ENCODE measurements at regions not wholly inside any gene's neighbourhood (a gene's known extent, or its start where the extent isn't known, plus 50 kb on each side); places are given as distances from the start of the nearest gene placed in this dataset.
"Not testable (repeated sequence)": the region's sequence is repeated elsewhere in the genome, so short reads cannot be mapped to it uniquely, and the experiment has no call there.

DNA sequence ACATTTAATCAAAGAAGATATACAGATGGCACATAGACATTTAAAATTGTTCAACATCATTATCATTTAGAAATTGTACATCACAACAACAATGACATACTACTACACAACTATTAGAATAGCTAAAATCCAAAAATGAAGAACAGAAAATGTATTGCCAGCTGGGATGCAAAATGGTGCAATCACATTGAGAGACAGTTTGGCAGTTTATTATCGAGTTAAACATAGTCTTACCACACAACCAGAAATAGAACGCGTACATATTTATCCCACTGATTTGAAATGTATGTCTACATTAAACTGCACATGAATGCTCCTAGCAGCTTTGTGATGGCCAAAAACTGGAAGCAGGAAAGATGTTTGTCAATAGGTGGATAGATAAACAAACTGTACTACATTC lies 791.5 kb upstream of the MGAT4C start:
- DNase-seq: no peak

DNA sequence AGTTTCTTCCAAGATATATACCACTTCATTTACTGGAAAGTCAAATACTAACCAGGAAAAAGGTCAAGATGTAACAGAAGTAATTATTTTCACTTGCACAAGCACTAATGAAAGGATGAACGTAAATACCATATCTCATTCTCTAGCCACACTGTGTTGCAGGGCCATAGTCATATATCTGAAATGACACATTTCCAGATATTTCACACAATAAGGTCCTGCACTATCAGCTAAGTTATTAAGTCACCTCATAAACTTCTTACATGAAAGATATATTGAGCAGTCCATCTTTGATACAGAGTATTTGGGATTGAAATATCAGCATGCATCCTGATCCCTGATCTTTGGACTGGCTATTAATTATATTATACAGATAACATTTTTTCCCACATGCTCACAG lies 783.3 kb upstream of the MGAT4C start:
- DNase-seq: no peak

DNA sequence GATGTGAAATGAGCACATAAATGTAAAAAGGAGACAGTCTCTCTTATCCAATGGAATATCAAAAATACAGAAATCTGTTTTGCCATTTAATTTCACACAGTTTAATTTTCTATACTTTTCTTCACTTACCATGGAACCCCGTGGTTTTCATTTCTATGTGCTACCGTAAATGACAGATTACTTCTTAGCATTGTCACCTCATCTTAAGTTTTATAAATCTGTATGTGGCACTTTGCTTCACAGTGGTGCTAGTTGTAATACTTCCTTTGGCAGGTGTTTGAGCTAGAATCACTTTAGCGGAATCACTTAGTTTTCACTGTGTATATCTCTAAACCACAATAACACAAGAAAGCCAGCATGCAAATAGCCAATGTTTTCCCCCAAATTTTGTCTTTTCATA lies 781.9 kb upstream of the MGAT4C start:
- no peak for DNase-seq

DNA sequence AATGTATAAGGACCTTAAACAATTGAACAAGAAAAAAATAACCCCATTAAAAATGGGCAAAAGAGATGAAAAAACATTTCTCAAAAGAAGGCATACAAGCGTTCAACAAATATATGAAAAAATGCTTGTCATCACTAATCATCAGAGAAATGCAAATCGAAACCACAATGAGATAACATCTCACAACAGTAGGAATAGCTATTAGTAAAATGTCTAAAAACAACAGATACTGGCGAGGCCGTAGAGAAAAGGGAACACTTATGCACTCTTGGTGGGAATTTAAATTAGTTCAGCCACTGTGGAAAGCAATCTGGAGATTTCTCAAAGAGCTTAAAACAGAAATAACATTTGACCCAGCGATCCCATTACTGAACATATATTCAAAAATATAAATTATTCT lies 769.8 kb upstream of the MGAT4C start:
- DNase-seq: no peak

DNA sequence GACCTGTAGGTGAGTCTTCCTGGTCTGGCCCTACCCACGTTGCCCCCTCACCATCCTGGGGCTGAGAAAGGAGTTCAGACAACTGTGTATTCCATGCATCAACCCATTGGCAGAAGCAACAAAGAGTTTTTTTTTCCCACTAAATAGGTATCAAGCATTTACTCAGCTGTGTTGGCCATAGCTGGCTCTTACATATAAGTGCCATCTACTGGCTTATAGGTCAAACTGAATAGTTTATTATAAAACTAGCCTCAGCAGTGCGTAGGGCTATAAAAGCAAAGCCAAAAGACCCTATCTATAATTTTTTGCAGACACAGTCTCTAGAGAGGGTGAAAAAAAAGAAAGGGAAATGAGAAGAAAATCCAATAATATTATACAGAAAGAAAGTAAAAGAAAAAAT lies 765.2 kb upstream of the MGAT4C start:
- DNase-seq: no peak

DNA sequence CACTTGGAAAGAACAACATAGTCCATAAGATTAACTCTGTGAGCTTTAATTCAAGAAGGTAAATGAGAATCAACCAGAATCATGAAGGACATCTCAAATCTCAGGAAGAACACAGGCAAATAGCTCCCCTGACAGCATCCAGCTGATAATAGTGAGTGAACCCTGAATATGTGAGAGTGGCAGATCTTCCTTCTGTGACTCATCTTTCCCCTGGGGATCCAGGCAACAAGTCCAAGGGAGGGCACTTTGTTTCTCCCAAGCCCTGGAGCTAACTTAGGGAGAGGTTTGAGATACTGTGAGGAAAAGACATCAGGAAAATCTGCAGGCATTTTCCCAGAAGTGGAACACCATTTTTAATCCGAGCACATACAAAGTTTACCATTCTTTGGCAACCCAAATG lies 763.9 kb upstream of the MGAT4C start:
- DNase-seq: no peak

DNA sequence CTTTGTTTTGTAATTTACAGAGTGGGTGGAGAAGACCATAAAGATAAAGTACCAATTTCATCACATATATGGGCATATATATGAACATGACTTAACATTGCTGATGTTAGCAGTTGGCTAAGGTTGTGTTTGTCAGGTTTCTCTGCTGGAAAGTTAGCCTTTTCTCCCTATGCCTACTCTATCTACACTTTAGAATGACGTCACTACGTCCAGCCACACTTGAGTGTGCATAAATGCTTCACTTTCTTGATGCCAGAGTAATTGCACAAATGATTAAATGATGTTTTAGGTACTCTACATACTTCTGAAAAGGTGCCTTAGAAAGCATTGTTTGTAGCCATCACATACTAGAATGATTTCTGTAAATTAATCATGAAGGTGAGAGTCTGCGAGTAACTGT lies 759.2 kb upstream of the MGAT4C start:
- no peak for DNase-seq

DNA sequence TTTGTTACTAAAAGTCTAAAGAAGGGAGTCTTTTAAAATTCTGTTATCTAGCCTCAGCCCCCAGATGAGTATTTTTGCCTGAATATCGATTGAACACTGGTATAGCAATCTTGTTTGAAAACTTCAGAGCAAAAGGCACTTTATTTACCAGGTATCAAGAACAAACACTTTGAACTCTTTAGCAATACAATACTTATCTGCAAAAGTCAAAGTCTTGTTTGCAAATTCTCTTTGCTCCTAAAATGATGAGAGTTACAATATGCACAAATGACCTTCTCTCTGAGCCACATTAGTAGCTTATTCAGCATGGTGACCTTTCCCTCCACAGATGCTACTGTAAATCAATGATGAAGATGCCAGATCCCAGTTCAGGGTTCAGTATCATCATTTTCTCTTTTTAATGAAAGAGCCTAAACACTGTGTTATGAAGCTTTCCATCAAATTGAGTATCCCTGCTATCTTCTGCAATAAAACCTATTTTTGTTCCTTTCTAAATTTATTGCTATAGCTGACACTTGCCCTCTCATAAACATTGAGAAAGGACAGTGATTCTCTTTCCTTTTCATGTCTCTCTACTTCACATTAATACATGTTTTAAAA lies 752.7 kb upstream of the MGAT4C start:
- DNase-seq: no peak

DNA sequence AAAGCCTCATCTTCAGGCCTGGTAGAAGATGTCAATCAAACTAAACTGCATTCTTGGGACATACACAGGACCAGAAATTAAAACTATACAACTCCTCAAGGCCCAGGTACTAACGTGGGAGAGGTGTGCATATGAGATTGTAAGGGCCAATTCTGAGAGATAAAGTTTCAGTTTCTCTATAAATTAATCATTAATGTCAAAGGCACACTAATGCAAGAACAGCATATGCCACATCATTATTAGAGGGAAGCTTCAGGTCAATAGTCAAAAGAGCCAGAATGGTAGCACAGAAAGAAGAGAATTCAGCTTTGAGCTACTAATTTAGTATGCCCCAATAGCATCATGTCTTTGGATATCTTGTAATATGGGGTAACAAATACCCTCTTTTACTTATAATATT lies 744.9 kb upstream of the MGAT4C start:
- DNase-seq: no peak

DNA sequence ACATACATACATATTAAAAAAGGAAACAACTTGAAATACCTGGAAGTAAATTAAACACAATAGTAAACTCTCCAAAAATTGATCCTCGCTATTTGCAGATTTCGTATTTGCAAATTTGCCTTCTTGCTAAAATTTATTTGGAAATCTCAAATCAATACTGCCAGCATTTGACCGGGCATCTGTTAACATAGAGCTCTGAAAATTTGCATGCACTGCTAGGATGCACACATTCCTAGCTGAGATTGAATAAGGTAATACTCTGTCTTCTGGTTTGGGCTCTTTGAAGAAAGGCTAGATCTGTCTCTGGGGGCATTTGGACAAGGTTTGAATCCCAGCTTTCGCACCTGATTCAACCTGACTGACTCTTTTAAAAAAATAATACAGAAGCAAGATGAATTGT lies 729.1 kb upstream of the MGAT4C start:
- DNase-seq: no peak

DNA sequence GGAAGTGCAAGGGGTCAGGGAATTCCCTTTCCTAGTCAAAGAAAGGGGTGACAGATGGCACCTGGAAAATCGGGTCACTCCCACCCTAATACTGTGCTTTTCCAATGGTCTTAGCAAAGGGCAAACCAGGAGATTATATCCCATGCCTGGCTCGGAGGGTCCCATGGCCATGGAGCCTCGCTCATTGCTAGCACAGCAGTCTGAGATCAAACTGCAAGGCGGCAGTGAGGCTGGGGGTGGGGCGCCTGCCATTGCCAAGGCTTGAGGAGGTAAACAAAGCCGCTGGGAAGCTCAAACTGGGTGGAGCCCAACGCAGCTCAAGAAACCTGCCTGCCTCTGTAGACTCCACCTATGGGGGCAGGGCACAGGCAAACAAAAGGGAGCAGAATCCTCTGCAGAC lies 714.4 kb upstream of the MGAT4C start:
- not testable (repeated sequence) for DNase-seq

DNA sequence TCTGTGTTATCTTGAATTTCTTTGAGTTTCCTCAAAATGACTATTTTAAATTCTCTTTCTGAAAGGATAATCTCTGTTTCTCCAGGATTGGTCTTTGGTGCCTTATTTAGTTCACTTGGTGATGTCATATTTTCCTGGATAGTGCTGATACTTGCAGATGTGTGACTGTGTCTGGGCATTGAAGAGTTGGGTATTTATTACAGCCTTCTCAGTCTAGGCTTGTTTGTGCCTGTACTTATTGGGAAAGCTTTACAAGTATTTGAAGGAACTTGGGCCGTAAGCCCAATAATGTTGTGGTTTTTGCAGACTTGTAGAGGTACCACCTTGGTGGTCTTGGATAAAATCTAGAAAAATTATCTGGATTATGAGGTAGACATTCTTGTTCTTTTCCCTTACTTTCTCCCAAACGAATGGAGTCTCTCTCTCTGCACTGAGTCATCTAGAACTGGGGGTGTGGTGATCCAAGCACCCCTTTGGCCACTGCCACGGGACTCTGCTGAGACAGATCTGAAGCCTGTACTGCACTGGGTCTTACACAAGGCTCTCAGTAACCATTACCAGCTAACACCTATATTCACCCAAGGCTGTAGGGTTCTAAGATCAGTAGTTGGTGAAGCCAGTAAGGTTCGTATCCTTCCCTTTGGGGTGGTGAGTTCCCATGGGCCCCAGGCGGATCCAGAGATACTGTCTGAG lies 703.7 kb upstream of the MGAT4C start:
- DNase-seq: no peak

DNA sequence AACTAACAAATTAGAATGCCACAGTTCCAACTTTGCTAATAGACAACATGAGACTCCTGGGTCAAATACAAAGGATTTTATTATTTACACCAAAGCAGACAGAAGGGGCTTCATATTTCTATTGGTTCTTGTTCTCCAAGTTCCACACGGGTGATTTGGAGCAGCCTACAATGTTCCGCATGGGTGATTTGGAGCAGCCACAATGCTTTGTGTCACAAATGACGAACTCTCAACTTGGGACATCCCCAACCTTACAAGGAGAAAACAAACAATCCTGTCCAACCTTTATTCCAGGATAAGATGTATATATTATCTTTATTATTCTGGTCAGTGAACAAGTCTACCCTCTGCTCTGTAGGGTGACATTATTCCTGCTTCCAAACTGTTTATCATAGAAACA lies 694.3 kb upstream of the MGAT4C start:
- no peak for DNase-seq

DNA sequence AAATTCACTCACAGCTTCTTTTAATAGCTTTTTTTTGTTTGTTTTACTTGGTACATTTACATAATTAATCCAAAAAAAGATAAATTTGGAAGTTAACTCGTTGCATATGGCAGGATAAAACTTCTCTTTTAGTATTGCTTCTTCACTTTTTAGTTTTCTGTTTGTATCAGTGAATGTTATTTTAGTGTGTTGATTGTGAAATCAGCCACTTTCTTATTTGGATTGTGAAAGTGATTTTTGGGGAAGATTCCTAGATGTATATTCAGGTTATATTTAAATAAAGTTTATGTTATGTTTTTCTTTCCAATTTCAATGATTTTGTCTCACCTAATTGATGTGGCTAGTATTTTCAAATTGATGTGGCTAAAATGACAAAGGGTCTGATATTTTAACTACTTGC lies 693.9 kb upstream of the MGAT4C start:
- no peak for DNase-seq

DNA sequence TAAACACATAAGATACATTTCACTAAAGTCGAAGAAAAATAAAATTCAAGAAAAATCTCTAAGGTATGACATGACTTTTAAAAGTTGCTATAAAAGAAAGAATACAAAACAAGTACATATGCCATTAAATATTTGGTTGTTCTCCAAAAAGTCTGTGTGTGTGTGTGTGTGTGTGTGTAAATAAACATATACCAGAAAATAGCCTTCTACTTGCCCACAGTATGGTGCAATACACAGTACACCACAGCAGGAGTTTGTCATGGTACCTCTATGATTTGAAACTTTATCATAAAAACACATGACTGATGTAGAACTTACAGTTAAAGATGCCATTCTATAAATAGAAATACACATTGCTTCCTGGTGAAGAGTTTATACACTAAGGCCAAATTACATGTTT lies 692.7 kb upstream of the MGAT4C start:
- DNase-seq: no peak

DNA sequence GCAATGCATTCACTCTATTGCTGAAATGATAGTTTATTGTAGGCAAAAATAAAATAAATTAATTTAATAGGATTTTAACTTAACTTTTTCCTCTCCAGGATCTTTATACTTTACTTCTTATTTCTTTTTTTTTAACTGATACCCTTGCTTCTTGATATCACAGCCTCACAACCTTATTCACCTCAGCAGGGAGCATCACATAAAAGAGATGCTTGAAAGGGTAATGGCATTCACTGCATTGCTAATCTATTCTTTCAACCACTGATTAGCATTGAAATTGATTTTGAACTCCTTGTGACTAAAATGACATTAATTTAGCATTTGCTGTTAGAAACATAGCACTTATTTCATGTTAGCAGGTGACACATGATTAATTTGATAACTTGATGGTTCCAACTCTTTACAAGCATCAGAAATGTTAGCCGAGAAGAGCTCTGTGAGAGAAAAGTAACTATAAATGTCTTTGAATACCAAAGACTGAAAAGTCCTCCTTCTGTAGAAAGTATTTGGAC lies 689.5 kb upstream of the MGAT4C start:
- no peak for DNase-seq

DNA sequence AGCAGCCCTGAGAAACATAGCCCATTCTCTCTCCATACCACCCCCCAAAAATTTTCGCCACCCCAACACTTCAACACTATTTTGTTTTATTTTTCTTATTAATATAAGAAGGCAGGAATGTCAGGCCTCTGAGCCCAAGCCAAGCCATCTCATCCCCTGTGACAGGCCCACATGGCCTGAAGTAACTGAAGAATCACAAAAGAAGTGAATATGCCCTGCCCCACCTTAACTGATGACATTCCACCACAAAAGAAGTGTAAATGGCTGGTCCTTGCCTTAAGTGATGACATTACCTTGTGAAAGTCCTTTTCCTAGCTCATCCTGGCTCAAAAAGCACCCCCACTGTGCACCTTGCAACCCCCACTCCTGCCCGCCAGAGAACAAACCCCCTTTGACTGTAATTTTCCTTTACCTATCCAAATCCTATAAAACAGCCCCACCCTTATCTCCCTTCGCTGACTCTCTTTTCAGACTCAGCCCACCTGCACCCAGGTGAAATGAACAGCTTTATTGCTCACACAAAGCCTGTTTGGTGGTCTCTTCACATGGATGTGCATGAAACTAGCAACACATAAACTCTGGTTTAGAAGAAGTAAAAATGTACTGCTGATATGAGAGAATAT lies 688.1 kb upstream of the MGAT4C start:
- DNase-seq: not testable (repeated sequence)

DNA sequence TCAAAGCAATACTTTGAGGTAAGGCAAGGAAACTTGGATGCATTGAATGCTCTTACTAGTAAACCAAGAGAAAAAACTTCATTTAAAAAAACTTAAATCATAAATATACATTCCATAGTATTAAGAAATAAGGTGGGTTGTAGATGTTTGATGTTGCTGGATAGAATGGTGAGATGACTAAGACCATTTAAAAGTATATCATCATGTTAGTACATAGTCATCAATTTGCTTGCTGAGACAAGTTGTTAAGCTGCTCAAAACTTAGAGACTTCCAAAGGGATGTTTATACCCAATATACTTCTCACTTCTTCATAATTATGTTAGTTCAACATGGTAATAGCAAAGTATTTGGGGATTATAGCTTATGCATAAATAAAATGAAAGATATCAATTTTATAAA lies 675.5 kb upstream of the MGAT4C start:
- DNase-seq: no peak

DNA sequence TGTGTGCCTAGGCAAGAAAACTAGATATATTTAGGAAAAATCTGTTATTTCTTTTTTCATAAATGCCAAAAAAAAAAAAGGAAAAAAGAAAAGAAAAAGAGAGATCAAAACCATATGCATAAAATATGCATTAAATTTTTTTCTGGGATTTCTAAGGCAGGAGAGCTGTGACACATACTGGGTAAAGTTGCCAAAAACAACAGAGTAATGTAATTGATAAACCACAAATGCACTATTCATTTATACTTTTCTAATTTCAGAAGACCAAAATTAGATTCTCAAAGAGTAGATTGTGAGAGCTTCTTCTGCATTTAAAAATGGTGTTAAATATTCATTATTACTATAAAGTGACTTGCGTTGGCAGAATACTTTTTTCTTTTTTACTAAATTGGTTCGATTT lies 673.8 kb upstream of the MGAT4C start:
- no peak for DNase-seq

DNA sequence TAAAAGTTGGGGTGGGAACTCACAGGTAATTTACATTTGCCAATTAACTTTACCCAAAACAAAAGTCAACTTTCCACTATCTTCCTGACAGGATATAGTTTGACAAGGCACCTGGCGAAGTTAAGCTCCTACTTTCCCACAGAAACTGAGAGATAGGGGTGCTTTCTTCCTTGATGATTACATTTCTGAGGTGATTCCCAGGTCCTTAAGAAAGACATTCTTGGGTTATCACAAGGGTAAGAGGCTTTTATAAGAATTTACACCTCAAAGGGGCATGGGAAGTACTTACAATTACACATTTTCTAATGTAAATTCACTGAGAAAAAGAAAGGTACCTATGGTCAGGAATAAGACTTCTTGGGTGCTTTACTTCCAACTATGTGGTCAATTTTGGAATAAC lies 660.9 kb upstream of the MGAT4C start:
- no peak for DNase-seq

DNA sequence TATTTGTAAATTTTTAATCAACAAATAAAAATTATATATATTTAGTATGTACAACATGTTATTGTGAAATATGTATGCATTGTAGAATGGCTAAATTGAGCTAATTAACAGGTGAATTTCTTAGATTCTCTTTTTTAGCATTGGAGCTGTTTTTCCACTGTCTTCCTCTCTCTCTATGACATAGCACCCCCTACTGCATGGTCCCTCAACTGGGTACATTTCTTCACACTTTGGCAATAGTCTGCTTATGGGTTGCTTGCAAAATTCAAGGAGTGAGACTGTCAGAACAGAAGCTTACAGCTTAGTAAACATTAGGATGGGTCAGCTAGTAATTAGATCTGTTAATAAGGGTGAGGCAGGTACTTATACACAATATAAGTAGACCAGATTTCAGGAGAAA lies 658.5 kb upstream of the MGAT4C start:
- DNase-seq: no peak

DNA sequence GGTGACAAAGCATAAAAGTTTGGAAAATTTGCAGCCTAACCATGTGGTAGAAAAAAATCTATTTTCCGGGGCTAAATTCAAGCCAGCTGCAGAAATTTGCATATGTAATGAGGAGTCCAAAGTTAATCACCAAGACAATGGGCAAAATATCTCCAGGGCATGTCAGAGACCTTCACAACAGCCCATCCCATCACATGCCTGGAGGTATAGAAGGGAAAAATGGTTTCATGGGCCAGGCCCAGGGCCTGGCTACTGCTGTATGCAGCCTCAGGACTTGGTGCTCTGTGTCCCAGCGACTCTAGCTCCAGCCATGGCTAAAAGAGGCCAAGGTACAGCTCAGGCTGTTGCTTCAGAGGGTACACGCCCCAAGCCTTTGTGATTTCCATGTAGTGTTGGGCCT lies 655.8 kb upstream of the MGAT4C start:
- DNase-seq: no peak

DNA sequence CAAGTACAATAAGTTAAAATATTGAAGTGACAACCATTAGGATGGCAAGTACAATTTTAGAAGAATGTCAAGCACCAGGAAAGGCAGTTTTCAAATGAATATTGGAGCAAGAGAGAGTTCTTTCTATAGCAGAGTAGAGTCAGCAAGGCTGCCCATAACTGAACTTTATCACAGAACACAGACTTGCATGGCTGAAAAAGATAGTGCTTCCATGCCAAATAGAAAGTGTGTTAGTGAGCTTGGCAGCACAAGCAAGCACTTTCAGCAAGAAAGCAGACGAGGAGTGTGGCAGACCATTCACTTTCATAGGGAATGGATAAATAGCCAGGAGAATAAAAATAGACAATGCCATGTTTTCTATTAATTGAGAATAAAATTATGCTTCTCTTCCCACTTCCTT lies 647.0 kb upstream of the MGAT4C start:
- DNase-seq: no peak

DNA sequence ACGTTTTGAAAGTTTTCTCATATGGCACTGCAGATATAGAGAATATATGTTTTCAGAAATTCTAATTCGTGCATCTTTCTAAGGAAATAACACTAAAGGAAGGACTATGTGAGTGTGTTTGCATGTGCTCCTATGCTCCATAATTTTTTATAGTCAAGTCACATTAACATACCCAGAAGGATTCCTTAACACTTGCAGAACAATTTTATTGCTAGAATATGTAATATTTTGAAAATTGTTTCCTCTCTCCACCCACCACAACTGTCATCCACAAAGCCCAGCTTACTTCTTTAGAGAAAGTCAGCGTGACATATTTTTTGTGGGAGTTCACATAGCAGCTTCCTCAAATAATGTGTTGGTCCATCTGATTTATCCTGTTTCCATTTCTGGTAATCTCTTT lies 604.6 kb upstream of the MGAT4C start:
- no peak for DNase-seq

DNA sequence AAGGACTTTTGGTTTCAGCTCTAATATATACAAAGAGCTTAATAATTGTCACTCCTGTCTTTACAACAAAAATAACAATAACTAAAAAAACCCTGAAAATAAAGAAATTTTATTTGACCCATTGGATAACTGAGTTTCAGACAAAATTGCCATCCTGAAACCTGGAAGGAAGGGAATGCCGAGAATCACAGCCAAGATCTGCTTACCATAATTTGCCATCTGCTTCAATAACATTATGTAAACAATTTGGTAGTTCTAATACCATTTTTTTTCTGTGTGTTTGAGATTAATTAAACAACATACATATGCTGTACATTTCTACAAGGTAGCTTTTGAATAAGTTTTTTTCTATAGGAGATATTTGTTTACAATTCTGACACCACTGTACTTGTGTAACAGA lies 596.3 kb upstream of the MGAT4C start:
- no peak for DNase-seq

Data from suppressor macrophage treated with lipopolysaccharide for 1 hour (primary cell).